ENCODE measurements at regions not wholly inside any gene's neighbourhood (a gene's known extent, or its start where the extent isn't known, plus 50 kb on each side); places are given as distances from the start of the nearest gene placed in this dataset.

DNA sequence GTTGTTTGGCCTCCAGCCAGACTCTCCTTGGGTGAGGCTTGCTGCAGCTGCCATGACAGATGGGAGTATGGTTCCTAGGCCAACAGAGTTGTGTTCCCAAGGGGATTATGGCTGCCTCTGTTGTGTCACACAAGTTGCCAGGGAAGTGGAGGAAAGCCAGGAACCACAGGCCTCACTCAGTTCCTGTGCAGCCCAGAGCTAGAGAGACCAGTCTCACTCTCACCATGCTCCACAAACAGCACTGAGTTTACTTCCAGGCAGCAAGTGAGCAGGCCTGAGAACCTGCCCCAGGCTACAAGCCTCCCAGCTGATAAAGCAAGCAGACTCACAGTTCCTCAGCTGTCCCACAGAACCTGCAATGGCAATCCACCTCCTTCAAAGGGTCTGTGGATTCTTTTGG lies 273.6 kb upstream of the TAS2R1 start (continued):
- TF ChIP-seq, protein P1, sequence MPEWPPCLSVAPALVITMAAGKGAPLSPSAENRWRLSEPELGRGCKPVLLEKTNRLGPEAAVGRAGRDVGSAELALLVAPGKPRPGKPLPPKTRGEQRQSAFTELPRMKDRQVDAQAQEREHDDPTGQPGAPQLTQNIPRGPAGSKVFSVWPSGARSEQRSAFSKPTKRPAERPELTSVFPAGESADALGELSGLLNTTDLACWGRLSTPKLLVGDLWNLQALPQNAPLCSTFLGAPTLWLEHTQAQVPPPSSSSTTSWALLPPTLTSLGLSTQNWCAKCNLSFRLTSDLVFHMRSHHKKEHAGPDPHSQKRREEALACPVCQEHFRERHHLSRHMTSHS (tag by site-specific recombination; IDR thresholded peaks at IDR 0.05): no peak

DNA sequence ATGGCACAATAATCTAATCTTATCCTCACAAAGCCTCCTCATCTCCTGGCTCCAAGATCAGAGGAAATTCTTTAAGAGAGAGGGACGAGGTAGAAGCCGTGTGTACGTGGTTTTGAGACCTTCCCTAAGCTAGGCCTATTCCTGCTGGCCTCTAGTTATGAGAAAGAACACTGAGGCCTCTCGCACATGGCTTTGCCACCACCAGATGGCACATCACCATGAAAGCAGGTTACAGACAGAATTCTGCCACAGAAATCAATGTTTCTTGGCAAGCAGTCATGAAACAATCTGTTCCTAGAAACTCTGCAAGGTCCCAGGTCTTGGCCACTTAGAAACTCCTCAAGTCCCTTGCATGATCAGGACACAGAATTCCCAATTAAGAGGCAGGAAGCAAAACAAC lies 268.2 kb upstream of the TAS2R1 start:
- POLR2A ChIA-PET: no interaction called here
- no peaks in the 10 kb centered on the region for H3K36me3 ChIP-seq (ENCODE audit: control insufficient read depth in 2 of 2, insufficient read depth in 1 of 2, low read length in 2 of 2)
- no peak for TF ChIP-seq ZNF174 (tag by site-specific recombination; IDR thresholded peaks at IDR 0.05)
- no peak for TF ChIP-seq ZNF146 (tag by site-specific recombination; IDR thresholded peaks at IDR 0.05)
- TF ChIP-seq, protein P2, sequence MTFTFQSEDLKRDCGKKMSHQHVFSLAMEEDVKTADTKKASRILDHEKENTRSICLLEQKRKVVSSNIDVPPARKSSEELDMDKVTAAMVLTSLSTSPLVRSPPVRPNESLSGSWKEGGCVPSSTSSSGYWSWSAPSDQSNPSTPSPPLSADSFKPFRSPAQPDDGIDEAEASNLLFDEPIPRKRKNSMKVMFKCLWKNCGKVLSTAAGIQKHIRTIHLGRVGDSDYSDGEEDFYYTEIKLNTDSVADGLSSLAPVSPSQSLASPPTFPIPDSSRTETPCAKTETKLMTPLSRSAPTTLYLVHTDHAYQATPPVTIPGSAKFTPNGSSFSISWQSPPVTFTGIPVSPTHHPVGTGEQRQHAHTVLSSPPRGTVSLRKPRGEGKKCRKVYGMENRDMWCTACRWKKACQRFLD (tag by site-specific recombination; IDR thresholded peaks at IDR 0.05): no peak
- TF ChIP-seq, protein P3, sequence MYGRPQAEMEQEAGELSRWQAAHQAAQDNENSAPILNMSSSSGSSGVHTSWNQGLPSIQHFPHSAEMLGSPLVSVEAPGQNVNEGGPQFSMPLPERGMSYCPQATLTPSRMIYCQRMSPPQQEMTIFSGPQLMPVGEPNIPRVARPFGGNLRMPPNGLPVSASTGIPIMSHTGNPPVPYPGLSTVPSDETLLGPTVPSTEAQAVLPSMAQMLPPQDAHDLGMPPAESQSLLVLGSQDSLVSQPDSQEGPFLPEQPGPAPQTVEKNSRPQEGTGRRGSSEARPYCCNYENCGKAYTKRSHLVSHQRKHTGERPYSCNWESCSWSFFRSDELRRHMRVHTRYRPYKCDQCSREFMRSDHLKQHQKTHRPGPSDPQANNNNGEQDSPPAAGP (tag by site-specific recombination; IDR thresholded peaks at IDR 0.05): no peak
- TF ChIP-seq, protein P4, sequence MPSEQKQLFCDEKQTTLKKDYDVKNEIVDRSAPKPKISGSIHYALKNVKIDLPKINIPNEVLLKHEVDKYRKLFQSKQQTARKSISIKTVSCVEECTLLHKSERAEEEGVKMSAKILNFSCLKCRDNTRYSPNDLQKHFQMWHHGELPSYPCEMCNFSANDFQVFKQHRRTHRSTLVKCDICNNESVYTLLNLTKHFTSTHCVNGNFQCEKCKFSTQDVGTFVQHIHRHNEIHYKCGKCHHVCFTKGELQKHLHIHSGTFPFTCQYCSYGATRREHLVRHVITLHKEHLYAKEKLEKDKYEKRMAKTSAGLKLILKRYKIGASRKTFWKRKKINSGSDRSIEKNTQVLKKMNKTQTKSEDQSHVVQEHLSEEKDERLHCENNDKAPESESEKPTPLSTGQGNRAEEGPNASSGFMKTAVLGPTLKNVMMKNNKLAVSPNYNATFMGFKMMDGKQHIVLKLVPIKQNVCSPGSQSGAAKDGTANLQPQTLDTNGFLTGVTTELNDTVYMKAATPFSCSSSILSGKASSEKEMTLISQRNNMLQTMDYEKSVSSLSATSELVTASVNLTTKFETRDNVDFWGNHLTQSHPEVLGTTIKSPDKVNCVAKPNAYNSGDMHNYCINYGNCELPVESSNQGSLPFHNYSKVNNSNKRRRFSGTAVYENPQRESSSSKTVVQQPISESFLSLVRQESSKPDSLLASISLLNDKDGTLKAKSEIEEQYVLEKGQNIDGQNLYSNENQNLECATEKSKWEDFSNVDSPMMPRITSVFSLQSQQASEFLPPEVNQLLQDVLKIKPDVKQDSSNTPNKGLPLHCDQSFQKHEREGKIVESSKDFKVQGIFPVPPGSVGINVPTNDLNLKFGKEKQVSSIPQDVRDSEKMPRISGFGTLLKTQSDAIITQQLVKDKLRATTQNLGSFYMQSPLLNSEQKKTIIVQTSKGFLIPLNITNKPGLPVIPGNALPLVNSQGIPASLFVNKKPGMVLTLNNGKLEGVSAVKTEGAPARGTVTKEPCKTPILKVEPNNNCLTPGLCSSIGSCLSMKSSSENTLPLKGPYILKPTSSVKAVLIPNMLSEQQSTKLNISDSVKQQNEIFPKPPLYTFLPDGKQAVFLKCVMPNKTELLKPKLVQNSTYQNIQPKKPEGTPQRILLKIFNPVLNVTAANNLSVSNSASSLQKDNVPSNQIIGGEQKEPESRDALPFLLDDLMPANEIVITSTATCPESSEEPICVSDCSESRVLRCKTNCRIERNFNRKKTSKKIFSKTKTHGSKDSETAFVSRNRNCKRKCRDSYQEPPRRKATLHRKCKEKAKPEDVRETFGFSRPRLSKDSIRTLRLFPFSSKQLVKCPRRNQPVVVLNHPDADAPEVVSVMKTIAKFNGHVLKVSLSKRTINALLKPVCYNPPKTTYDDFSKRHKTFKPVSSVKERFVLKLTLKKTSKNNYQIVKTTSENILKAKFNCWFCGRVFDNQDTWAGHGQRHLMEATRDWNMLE (tag by site-specific recombination; conservative IDR thresholded peaks at IDR 0.05; ENCODE audit: low read depth): no peak
- TF ChIP-seq, protein P5, sequence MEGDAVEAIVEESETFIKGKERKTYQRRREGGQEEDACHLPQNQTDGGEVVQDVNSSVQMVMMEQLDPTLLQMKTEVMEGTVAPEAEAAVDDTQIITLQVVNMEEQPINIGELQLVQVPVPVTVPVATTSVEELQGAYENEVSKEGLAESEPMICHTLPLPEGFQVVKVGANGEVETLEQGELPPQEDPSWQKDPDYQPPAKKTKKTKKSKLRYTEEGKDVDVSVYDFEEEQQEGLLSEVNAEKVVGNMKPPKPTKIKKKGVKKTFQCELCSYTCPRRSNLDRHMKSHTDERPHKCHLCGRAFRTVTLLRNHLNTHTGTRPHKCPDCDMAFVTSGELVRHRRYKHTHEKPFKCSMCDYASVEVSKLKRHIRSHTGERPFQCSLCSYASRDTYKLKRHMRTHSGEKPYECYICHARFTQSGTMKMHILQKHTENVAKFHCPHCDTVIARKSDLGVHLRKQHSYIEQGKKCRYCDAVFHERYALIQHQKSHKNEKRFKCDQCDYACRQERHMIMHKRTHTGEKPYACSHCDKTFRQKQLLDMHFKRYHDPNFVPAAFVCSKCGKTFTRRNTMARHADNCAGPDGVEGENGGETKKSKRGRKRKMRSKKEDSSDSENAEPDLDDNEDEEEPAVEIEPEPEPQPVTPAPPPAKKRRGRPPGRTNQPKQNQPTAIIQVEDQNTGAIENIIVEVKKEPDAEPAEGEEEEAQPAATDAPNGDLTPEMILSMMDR (tag by site-specific recombination; IDR thresholded peaks at IDR 0.05): no peak
- TF ChIP-seq, protein P6, sequence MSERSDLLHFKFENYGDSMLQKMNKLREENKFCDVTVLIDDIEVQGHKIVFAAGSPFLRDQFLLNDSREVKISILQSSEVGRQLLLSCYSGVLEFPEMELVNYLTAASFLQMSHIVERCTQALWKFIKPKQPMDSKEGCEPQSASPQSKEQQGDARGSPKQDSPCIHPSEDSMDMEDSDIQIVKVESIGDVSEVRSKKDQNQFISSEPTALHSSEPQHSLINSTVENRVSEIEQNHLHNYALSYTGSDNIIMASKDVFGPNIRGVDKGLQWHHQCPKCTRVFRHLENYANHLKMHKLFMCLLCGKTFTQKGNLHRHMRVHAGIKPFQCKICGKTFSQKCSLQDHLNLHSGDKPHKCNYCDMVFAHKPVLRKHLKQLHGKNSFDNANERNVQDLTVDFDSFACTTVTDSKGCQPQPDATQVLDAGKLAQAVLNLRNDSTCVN (tag by site-specific recombination; optimal IDR thresholded peaks at IDR 0.05): no peak
- TF ChIP-seq, protein P7, sequence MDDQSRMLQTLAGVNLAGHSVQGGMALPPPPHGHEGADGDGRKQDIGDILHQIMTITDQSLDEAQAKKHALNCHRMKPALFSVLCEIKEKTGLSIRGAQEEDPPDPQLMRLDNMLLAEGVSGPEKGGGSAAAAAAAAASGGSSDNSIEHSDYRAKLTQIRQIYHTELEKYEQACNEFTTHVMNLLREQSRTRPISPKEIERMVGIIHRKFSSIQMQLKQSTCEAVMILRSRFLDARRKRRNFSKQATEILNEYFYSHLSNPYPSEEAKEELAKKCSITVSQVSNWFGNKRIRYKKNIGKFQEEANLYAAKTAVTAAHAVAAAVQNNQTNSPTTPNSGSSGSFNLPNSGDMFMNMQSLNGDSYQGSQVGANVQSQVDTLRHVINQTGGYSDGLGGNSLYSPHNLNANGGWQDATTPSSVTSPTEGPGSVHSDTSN (CRISPR knock-in tag; IDR thresholded peaks at IDR 0.05): no peak
- no peak for TF ChIP-seq ZNF792 (tag by site-specific recombination; IDR thresholded peaks at IDR 0.05)
- TF ChIP-seq, protein P8, sequence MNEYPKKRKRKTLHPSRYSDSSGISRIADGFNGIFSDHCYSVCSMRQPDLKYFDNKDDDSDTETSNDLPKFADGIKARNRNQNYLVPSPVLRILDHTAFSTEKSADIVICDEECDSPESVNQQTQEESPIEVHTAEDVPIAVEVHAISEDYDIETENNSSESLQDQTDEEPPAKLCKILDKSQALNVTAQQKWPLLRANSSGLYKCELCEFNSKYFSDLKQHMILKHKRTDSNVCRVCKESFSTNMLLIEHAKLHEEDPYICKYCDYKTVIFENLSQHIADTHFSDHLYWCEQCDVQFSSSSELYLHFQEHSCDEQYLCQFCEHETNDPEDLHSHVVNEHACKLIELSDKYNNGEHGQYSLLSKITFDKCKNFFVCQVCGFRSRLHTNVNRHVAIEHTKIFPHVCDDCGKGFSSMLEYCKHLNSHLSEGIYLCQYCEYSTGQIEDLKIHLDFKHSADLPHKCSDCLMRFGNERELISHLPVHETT (tag by site-specific recombination; IDR thresholded peaks at IDR 0.05): no peak
- no peak for TF ChIP-seq ZNF707 (tag by site-specific recombination; IDR thresholded peaks at IDR 0.05)
- TF ChIP-seq, protein P9, sequence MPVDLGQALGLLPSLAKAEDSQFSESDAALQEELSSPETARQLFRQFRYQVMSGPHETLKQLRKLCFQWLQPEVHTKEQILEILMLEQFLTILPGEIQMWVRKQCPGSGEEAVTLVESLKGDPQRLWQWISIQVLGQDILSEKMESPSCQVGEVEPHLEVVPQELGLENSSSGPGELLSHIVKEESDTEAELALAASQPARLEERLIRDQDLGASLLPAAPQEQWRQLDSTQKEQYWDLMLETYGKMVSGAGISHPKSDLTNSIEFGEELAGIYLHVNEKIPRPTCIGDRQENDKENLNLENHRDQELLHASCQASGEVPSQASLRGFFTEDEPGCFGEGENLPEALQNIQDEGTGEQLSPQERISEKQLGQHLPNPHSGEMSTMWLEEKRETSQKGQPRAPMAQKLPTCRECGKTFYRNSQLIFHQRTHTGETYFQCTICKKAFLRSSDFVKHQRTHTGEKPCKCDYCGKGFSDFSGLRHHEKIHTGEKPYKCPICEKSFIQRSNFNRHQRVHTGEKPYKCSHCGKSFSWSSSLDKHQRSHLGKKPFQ (tag by site-specific recombination; IDR thresholded peaks at IDR 0.05): no peak
- no peak for TF ChIP-seq ZNF670 (tag by site-specific recombination; IDR thresholded peaks at IDR 0.05; ENCODE audit: low read depth)
- TF ChIP-seq ZNF544 (tag by site-specific recombination; IDR thresholded peaks at IDR 0.05): no peak
- no peak for TF ChIP-seq ZNF621 (tag by site-specific recombination; IDR thresholded peaks at IDR 0.05)
- no peak for TF ChIP-seq ZNF24 (tag by site-specific recombination; IDR thresholded peaks at IDR 0.05)
- no peak for TF ChIP-seq SP7 (tag by site-specific recombination; IDR thresholded peaks at IDR 0.05)
- H3K27ac ChIP-seq (ENCODE audit: extremely low read depth, low read depth, low read length): no peak overlapping the region
- H3K4me1 ChIP-seq (ENCODE audit: control insufficient read depth, insufficient read depth, low read length): no peaks in the 10 kb centered on the region
- CTCF ChIA-PET: interaction anchor here (0.6 to 2.8 kb wide), 7 partner anchors 10 to 343 kb away, joined by 3 to 16 read pairs (median 3); no protein-coding TSS in a partner anchor
- no peaks in the 10 kb centered on the region for H3K9me3 ChIP-seq (ENCODE audit: control insufficient read depth, insufficient read depth, low read depth, low read length)
- H3K4me3 ChIP-seq (ENCODE audit: low read depth, low read length): no peak overlapping the region

All from HEK293 (cell line).